H1 (cell line): ENCODE measurements at regions not wholly inside any gene's neighbourhood (a gene's known extent, or its start where the extent isn't known, plus 50 kb on each side); places are given as distances from the start of the nearest gene placed in this dataset.

Source experiments
- CTCF ChIA-PET: fragments of 300-600 bp; sonication (Branson Sonifier 250); formaldehyde crosslinking; loops from one replicate; lab custom pipeline; 2021; ENCODE audit not compliant: partially characterized antibody; lab: Charles Lee
- POLR2A ChIA-PET: fragments of 300-600 bp; sonication (Branson Sonifier 250); formaldehyde crosslinking; loops from one replicate; lab custom pipeline; 2021; ENCODE audit warnings: inconsistent platforms; ENCODE audit not compliant: partially characterized antibody; lab: Charles Lee
- DNase-seq, 2 experiments: peaks; one replicate each; pipeline versions ENCODE4 v3.0.0 to v3.0.0-alpha.2; 2010 to 2022; ENCODE audit warnings: low spot score in 2 of 2, low read depth in 1 of 2, mixed read lengths in 1 of 2
- FAIRE-seq: peaks from 2 replicates; lab custom pipeline; 2011; peaks lifted over from hg19 to GRCh38; lab: Jason Lieb, UNC
- H2AFZ ChIP-seq: 2 replicates; pipeline ENCODE4 v1.8.1; 2012; ENCODE audit warnings: low read length, inconsistent platforms
- H2AK5ac ChIP-seq: 2 replicates; pipeline ENCODE4 v1.6.1; 2013; ENCODE audit warnings: low read depth, low read length
- H2BK120ac ChIP-seq: replicated peaks from 2 replicates; pipeline ENCODE3; 2013; ENCODE audit warnings: low read depth, low read length, inconsistent platforms
- H2BK12ac ChIP-seq: 2 replicates; pipeline ENCODE4 v1.6.1; 2013; ENCODE audit warnings: low read depth, low read length
- H2BK15ac ChIP-seq: 2 replicates; pipeline ENCODE4 v1.6.1; 2013; ENCODE audit warnings: low read length
- H2BK20ac ChIP-seq: 2 replicates; pipeline ENCODE4 v1.6.1; 2013; ENCODE audit warnings: low read length
- H2BK5ac ChIP-seq: 2 replicates; pipeline ENCODE4 v1.6.1; 2013; ENCODE audit warnings: low read depth, low read length
- H3K14ac ChIP-seq: 2 replicates; pipeline ENCODE4 v1.6.1; 2013; ENCODE audit warnings: inconsistent platforms; ENCODE audit not compliant: insufficient read length
- H3K18ac ChIP-seq: 2 replicates; pipeline ENCODE4 v1.6.1; 2013; ENCODE audit warnings: low read length; ENCODE audit errors: extremely low read depth
- H3K23ac ChIP-seq: 2 replicates; pipeline ENCODE4 v1.6.1; 2013; ENCODE audit warnings: inconsistent platforms; ENCODE audit not compliant: insufficient read length
- H3K23me2 ChIP-seq: 2 replicates; pipeline ENCODE4 v1.6.1; 2013; ENCODE audit warnings: low read depth, low read length
- H3K27ac ChIP-seq: 2 replicates; pipeline ENCODE4 v1.6.1; 2011; ENCODE audit warnings: low read depth, low read length, inconsistent platforms
- H3K27me3 ChIP-seq, 4 experiments: replicated peaks in 1 of 4; 1 replicate in 1 of 4; 2 replicates in 3 of 4; pipeline versions ENCODE4 v1.6.1 to v1.8.1; 2011 to 2013; ENCODE audit warnings: low read length in 3 of 4, mild to moderate bottlenecking in 3 of 4, inconsistent platforms in 2 of 4, mixed read lengths in 2 of 4, moderate library complexity in 1 of 4; ENCODE audit not compliant: control insufficient read depth in 3 of 4, insufficient read depth in 3 of 4; ENCODE audit errors: extremely low read depth in 1 of 4
- H3K36me3 ChIP-seq, 4 experiments: 2 replicates each; pipeline versions ENCODE4 v1.6.1 to v1.8.1; 2011 to 2013; ENCODE audit warnings: mild to moderate bottlenecking in 4 of 4, low read length in 3 of 4, moderate library complexity in 2 of 4, control low read depth in 1 of 4, inconsistent platforms in 1 of 4; ENCODE audit not compliant: insufficient read depth in 4 of 4, control insufficient read depth in 2 of 4
- H3K4ac ChIP-seq: replicated peaks from 2 replicates; pipeline ENCODE3; 2013; ENCODE audit warnings: low read length, low read depth, mixed read lengths, inconsistent platforms; ENCODE audit not compliant: insufficient read length
- H3K4me1 ChIP-seq, 4 experiments: replicated peaks in 1 of 4; 1 replicate in 1 of 4; 2 replicates in 3 of 4; pipeline versions ENCODE4 v1.6.1 to v1.8.1; 2011 to 2013; ENCODE audit warnings: low read length in 3 of 4, inconsistent platforms in 2 of 4, mixed read lengths in 1 of 4; ENCODE audit not compliant: insufficient read depth in 4 of 4, control insufficient read depth in 3 of 4
- H3K4me2 ChIP-seq, 2 experiments: 2 replicates each; pipeline versions ENCODE4 v1.6.1 to v1.8.1; 2011 to 2013; ENCODE audit warnings: low read depth in 2 of 2, low read length in 2 of 2, control low read depth in 1 of 2, inconsistent platforms in 1 of 2, mild to moderate bottlenecking in 1 of 2; ENCODE audit not compliant: insufficient read depth in 1 of 2
- H3K4me3 ChIP-seq, 4 experiments: fragments of 200-600, 300-600 bp in 1 of 4; sonication (generic), shearing (Covaris generic), sonication (Bioruptor Twin) in 1 of 4; 2 replicates each; pipeline versions ENCODE4 v1.5.1 to v1.8.1; 2011 to 2016; ENCODE audit warnings: low read length in 4 of 4, low read depth in 3 of 4, control low read depth in 2 of 4, inconsistent platforms in 2 of 4, mild to moderate bottlenecking in 2 of 4, mixed read lengths in 1 of 4, moderate library complexity in 1 of 4; ENCODE audit not compliant: insufficient read depth in 2 of 4; ENCODE audit errors: extremely low read depth in 1 of 4
- H3K56ac ChIP-seq: replicated peaks from 2 replicates; pipeline ENCODE3; 2013; ENCODE audit warnings: low read depth, mild to moderate bottlenecking, mixed read lengths, low read length, inconsistent platforms; ENCODE audit not compliant: insufficient read length
- H3K79me1 ChIP-seq: 2 replicates; pipeline ENCODE4 v1.6.1; 2013; ENCODE audit warnings: low read depth, low read length, control low read depth
- H3K79me2 ChIP-seq, 2 experiments: 2 replicates each; pipeline versions ENCODE4 v1.6.1 to v1.8.1; 2012 to 2013; ENCODE audit warnings: low read length in 2 of 2, mild to moderate bottlenecking in 2 of 2, inconsistent platforms in 1 of 2; ENCODE audit not compliant: insufficient read depth in 2 of 2, control insufficient read depth in 1 of 2
- H3K9ac ChIP-seq, 4 experiments: replicated peaks in 1 of 4; 1 replicate in 1 of 4; 2 replicates in 3 of 4; pipeline versions ENCODE4 v1.6.1 to v1.8.1; 2011 to 2013; ENCODE audit warnings: low read depth in 3 of 4, low read length in 3 of 4, control low read depth in 2 of 4, mild to moderate bottlenecking in 2 of 4, moderate library complexity in 2 of 4, inconsistent platforms in 1 of 4; ENCODE audit errors: extremely low read depth in 1 of 4
- H3K9me3 ChIP-seq, 2 experiments: 2 replicates each; pipeline versions ENCODE4 v1.6.1 to v1.8.1; 2012 to 2013; ENCODE audit warnings: mild to moderate bottlenecking in 2 of 2, moderate library complexity in 2 of 2, control low read depth in 1 of 2, inconsistent platforms in 1 of 2, low read depth in 1 of 2, low read length in 1 of 2, mixed read lengths in 1 of 2; ENCODE audit not compliant: insufficient read depth in 2 of 2
- H4K20me1 ChIP-seq, 2 experiments: replicated peaks in 1 of 2; 2 replicates each; pipeline versions ENCODE3 to v1.8.1; 2011 to 2013; ENCODE audit warnings: inconsistent platforms in 2 of 2, low read length in 2 of 2, mild to moderate bottlenecking in 1 of 2; ENCODE audit not compliant: insufficient read depth in 2 of 2, control insufficient read depth in 1 of 2
- H4K5ac ChIP-seq: 2 replicates; pipeline ENCODE4 v1.6.1; 2013; ENCODE audit warnings: low read length, low read depth, mixed read lengths, inconsistent platforms; ENCODE audit not compliant: insufficient read length
- H4K8ac ChIP-seq: 2 replicates; pipeline ENCODE4 v1.8.0; 2013; ENCODE audit warnings: mild to moderate bottlenecking, moderate library complexity, low read length, inconsistent platforms; ENCODE audit not compliant: insufficient read depth; ENCODE audit errors: extremely low read depth
- H4K91ac ChIP-seq: replicated peaks from 2 replicates; pipeline ENCODE3; 2013; ENCODE audit warnings: low read length, mixed read lengths, inconsistent platforms; ENCODE audit not compliant: insufficient read length
- ATF2 ChIP-seq: IDR thresholded peaks from 2 replicates; pipeline ENCODE4 v1.6.1; 2012; ENCODE audit warnings: low read length, inconsistent platforms
- CBX5 ChIP-seq: fragments of 300-800, 300-1000 bp; sonication (generic); IDR thresholded peaks from 2 replicates; pipeline ENCODE4 v1.7.1; 2016; ENCODE audit warnings: antibody characterized with exemption, low read length, low read depth
- CBX8 ChIP-seq: fragments of 300-800, 300-1000 bp; sonication (generic); IDR thresholded peaks from 2 replicates; pipeline ENCODE4 v1.7.1; 2016; ENCODE audit warnings: low read depth, low read length, borderline replicate concordance
- CREB1 ChIP-seq: IDR thresholded peaks from 2 replicates; pipeline ENCODE4 v1.6.1; 2012; ENCODE audit warnings: inconsistent platforms
- GABPA ChIP-seq: IDR thresholded peaks from 2 replicates; pipeline ENCODE4 v1.6.1; 2011; ENCODE audit warnings: mild to moderate bottlenecking, low read length, moderate library complexity, borderline replicate concordance; ENCODE audit not compliant: insufficient read depth
- JUN ChIP-seq: IDR thresholded peaks from 2 replicates; pipeline ENCODE4 v1.6.1; 2011; ENCODE audit warnings: low read depth, mild to moderate bottlenecking, improper control_type of control experiment, low read length
- JUND ChIP-seq: IDR thresholded peaks from 2 replicates; pipeline ENCODE4 v1.6.1; 2011; ENCODE audit warnings: mild to moderate bottlenecking, improper control_type of control experiment, low read length
- KDM1A ChIP-seq: fragments of 200-600, 300-600 bp; sonication (generic); IDR thresholded peaks from 2 replicates; pipeline ENCODE4 v1.7.1; 2016; ENCODE audit warnings: mild to moderate bottlenecking, low read length, borderline replicate concordance
- KDM5A ChIP-seq: fragments of 200-600 bp; IDR thresholded peaks from 2 replicates; pipeline ENCODE4 v1.7.1; 2012; ENCODE audit warnings: mild to moderate bottlenecking, low read length, inconsistent platforms, mixed read lengths
- PHF8 ChIP-seq: fragments of 200-600 bp; sonication (generic); conservative IDR thresholded peaks from 2 replicates; pipeline ENCODE4 v1.7.1; 2012; ENCODE audit warnings: low read depth, mild to moderate bottlenecking, inconsistent platforms, low read length, moderate library complexity
- POLR2A ChIP-seq, 2 experiments: IDR thresholded peaks; 1 replicate in 1 of 2; 2 replicates in 1 of 2; pipeline ENCODE4 v1.6.1; 2011; ENCODE audit warnings: low read depth in 2 of 2, low read length in 2 of 2, mild to moderate bottlenecking in 2 of 2; ENCODE audit errors: control extremely low read depth in 1 of 2
- RAD21 ChIP-seq, 2 experiments: IDR thresholded peaks in 1 of 2; conservative IDR thresholded peaks in 1 of 2; 2 replicates each; pipeline ENCODE4 v1.6.1; 2011; ENCODE audit warnings: low read depth in 2 of 2, low read length in 2 of 2, improper control_type of control experiment in 1 of 2, inconsistent platforms in 1 of 2, mild to moderate bottlenecking in 1 of 2, moderate library complexity in 1 of 2
- SIRT6 ChIP-seq: IDR thresholded peaks from one replicate; pipeline ENCODE4 v1.7.1; 2012; ENCODE audit warnings: low read length, inconsistent platforms
- TCF12 ChIP-seq: IDR thresholded peaks from 2 replicates; pipeline ENCODE4 v1.6.1; 2011; ENCODE audit warnings: low read depth, mild to moderate bottlenecking, low read length

DNA sequence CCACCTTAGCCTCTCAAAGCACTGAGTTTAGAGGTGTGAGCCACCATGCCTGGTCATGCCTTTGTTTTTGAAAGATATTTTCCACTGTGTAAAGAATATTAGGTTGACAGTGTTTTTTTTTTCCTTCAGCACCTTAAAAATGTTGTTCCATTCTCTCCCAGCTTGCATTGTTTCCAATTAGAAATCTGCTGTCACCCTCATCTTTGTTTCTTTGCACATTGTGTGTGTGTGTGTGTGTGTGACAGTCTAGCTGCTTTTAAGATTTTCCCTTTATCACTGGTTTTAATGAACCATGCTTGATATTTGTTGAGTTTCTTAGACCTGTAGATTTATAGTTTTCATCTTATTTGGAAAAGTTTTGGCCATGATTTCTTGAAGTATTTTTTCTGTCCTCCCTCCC, 79.0 kb upstream of the NKX1-1 start:
- Histone ChIP-seq H2BK120ac (no peak overlapping the region), H3K4ac (no peak overlapping the region), H4K20me1 (no peaks in the 10 kb centered on the region), H3K23me2 (no peaks in the 10 kb centered on the region), H2BK15ac (no peak overlapping the region), H3K79me2 (no peaks in the 10 kb centered on the region), H3K23ac (no peak overlapping the region), H4K5ac (no peak overlapping the region), H3K36me3 (no peaks in the 10 kb centered on the region), H2BK5ac (no peak overlapping the region), H3K79me1 (no peaks in the 10 kb centered on the region), H3K9me3 (peaks cover 8 to 27% of the 10 kb centered on the region in 2 experiments; a peak in 3 of 4 replicates), H3K4me1 (no peaks in the 10 kb centered on the region), H3K27ac (no peak overlapping the region), H3K18ac (no peak overlapping the region), H2AK5ac (no peak overlapping the region), H4K8ac (no peak overlapping the region), H3K4me2 (no peak overlapping the region), H4K91ac (no peak overlapping the region), H3K9ac (no peak overlapping the region), H3K56ac (no peak overlapping the region), H2AFZ (no peak overlapping the region), H2BK12ac (no peak overlapping the region), H2BK20ac (no peak overlapping the region), H3K4me3 (no peak overlapping the region), H3K14ac (no peak overlapping the region), H3K27me3 (peaks cover 0 to 2% (median 0%) of the 10 kb centered on the region in 4 experiments; a peak in 1 of 7 replicates)
- CTCF ChIA-PET, result interaction anchor here (1.6 kb wide), 1 partner anchor 64 kb away, joined by 5 read pairs; no protein-coding TSS in a partner anchor
- TF ChIP-seq GABPA (no peak), KDM1A (no peak), CBX8 (no peak), JUND (no peak), KDM5A (no peak), JUN (no peak), SIRT6 (no peak), PHF8 (no peak), RAD21 (IDR thresholded peaks at IDR 0.05 in 1 of 2, conservative IDR thresholded peaks at IDR 0.05 in 1 of 2; ENCODE audit: low read depth in 2 of 2, low read length in 2 of 2) (no peak), POLR2A (IDR thresholded peaks at IDR 0.05; ENCODE audit: control extremely low read depth in 1 of 2, low read depth in 2 of 2, low read length in 2 of 2) (no peak), ATF2 (no peak), CBX5 (no peak), TCF12 (no peak), CREB1 (no peak)
- DNase-seq, result no peak
- no peak for FAIRE-seq
- POLR2A ChIA-PET, result no interaction called here
